SK-N-SH treated with all-trans-retinoic acid at 6 μM for 48 hours (cell line): ENCODE measurements at regions not wholly inside any gene's neighbourhood (a gene's known extent, or its start where the extent isn't known, plus 50 kb on each side); places are given as distances from the start of the nearest gene placed in this dataset.

Experiments
- ATAC-seq: fragments of 200-7000 bp; cut with Tn5 transposase; 3 replicates; pipeline ENCODE4 v1.9.1; 2020; ENCODE audit warnings: mild to moderate bottlenecking, moderate library complexity
- ARNTL ChIP-seq: fragments of 450-650 bp; formaldehyde crosslinking; IDR thresholded peaks from 2 replicates; pipeline ENCODE4 v1.5.0; 2020; ENCODE audit warnings: low read depth, mild to moderate bottlenecking, moderate library complexity, borderline replicate concordance
- BACH2 ChIP-seq: fragments of 250-450 bp; sonication (Bioruptor Pico); IDR thresholded peaks from 2 replicates; pipeline ENCODE4 v1.9.0; 2021; ENCODE audit warnings: mild to moderate bottlenecking, borderline replicate concordance
- CSDC2 ChIP-seq: fragments of 250-450 bp; sonication (Bioruptor Pico); IDR thresholded peaks from 2 replicates; pipeline ENCODE4 v1.5.0; 2020; ENCODE audit warnings: mild to moderate bottlenecking, moderate library complexity
- CSRNP3 ChIP-seq: fragments of 250-450 bp; sonication (Bioruptor Pico); IDR thresholded peaks from 2 replicates; pipeline ENCODE4 v1.5.1; 2021; ENCODE audit warnings: mild to moderate bottlenecking, moderate library complexity
- ESRRG ChIP-seq: fragments of 250-450 bp; sonication (Bioruptor Pico); IDR thresholded peaks from 2 replicates; pipeline ENCODE4 v1.6.1; 2021; ENCODE audit warnings: mild to moderate bottlenecking
- GLIS3 ChIP-seq: fragments of 250-450 bp; sonication (Bioruptor Pico); IDR thresholded peaks from 2 replicates; pipeline ENCODE4 v1.5.0; 2020; ENCODE audit warnings: mild to moderate bottlenecking, moderate library complexity
- ISL1 ChIP-seq: fragments of 250-450 bp; sonication (Bioruptor Pico); IDR thresholded peaks from 2 replicates; pipeline ENCODE4 v2.1.2; 2022; ENCODE audit warnings: mild to moderate bottlenecking, moderate library complexity
- OSR1 ChIP-seq: fragments of 250-450 bp; sonication (Bioruptor Pico); IDR thresholded peaks from 2 replicates; pipeline ENCODE4 v1.8.0; 2022; ENCODE audit warnings: moderate library complexity, mild to moderate bottlenecking, inconsistent platforms
- PPARA ChIP-seq: fragments of 250-450 bp; sonication (Bioruptor Pico); IDR thresholded peaks from 2 replicates; pipeline ENCODE4 v1.5.0; 2020; ENCODE audit warnings: mild to moderate bottlenecking, borderline replicate concordance
- RARB ChIP-seq: fragments of 250-450 bp; sonication (Bioruptor Pico); IDR thresholded peaks from 2 replicates; pipeline ENCODE4 v1.8.0; 2021; ENCODE audit warnings: mild to moderate bottlenecking, moderate library complexity
- SNAI2 ChIP-seq: fragments of 250-450 bp; sonication (Bioruptor Pico); IDR thresholded peaks from 2 replicates; pipeline ENCODE4 v1.5.0; 2020; ENCODE audit warnings: mild to moderate bottlenecking, moderate library complexity
- TCF4 ChIP-seq: fragments of 250-450 bp; sonication (Bioruptor Pico); IDR thresholded peaks from 2 replicates; pipeline ENCODE4 v1.8.0; 2021; ENCODE audit warnings: mild to moderate bottlenecking, moderate library complexity, borderline replicate concordance
- TOX ChIP-seq: fragments of 250-450 bp; sonication (Bioruptor Pico); IDR thresholded peaks from 2 replicates; pipeline ENCODE4 v1.8.0; 2021; ENCODE audit warnings: mild to moderate bottlenecking, moderate library complexity, borderline replicate concordance
- TSHZ2 ChIP-seq: fragments of 250-450 bp; sonication (Bioruptor Pico); IDR thresholded peaks from 2 replicates; pipeline ENCODE4 v1.5.0; 2020; ENCODE audit warnings: mild to moderate bottlenecking, moderate library complexity
- ZC3H10 ChIP-seq: fragments of 250-450 bp; sonication (Bioruptor Pico); IDR thresholded peaks from 2 replicates; pipeline ENCODE4 v1.5.1; 2021; ENCODE audit warnings: mild to moderate bottlenecking, moderate library complexity
- ZFP3 ChIP-seq: fragments of 250-450 bp; sonication (Bioruptor Pico); IDR thresholded peaks from 2 replicates; pipeline ENCODE4 v1.5.0; 2020; ENCODE audit warnings: mild to moderate bottlenecking, moderate library complexity
- ZFP30 ChIP-seq: fragments of 450-650 bp; formaldehyde crosslinking; IDR thresholded peaks from 2 replicates; pipeline ENCODE4 v1.5.0; 2022; ENCODE audit warnings: mild to moderate bottlenecking, moderate library complexity
- ZNF565 ChIP-seq: fragments of 450-650 bp; formaldehyde crosslinking; conservative IDR thresholded peaks from 2 replicates; pipeline ENCODE4 v1.5.0; 2020; ENCODE audit warnings: low read depth, mild to moderate bottlenecking, moderate library complexity
- ZNF70 ChIP-seq: fragments of 450-650 bp; formaldehyde crosslinking; IDR thresholded peaks from 2 replicates; pipeline ENCODE4 v1.5.0; 2020; ENCODE audit warnings: mild to moderate bottlenecking, moderate library complexity
- ZNF8 ChIP-seq: fragments of 450-650 bp; formaldehyde crosslinking; IDR thresholded peaks from 2 replicates; pipeline ENCODE4 v1.5.0; 2020; ENCODE audit warnings: mild to moderate bottlenecking, moderate library complexity
- TF ChIP-seq, protein P1 (sequence below): fragments of 250-450 bp; sonication (Bioruptor Pico); IDR thresholded peaks from 2 replicates; pipeline ENCODE4 v1.8.0; 2020; ENCODE audit warnings: mild to moderate bottlenecking, moderate library complexity, borderline replicate concordance
- TF ChIP-seq, protein P2 (sequence below): fragments of 250-450 bp; sonication (Bioruptor Pico); IDR thresholded peaks from 2 replicates; pipeline ENCODE4 v1.8.0; 2021; ENCODE audit warnings: low read depth, mild to moderate bottlenecking, moderate library complexity, borderline replicate concordance
- TF ChIP-seq, protein P3 (sequence below): fragments of 250-450 bp; sonication (Bioruptor Pico); IDR thresholded peaks from 2 replicates; pipeline ENCODE4 v1.5.1; 2020; ENCODE audit warnings: low read depth, mild to moderate bottlenecking, moderate library complexity

DNA sequence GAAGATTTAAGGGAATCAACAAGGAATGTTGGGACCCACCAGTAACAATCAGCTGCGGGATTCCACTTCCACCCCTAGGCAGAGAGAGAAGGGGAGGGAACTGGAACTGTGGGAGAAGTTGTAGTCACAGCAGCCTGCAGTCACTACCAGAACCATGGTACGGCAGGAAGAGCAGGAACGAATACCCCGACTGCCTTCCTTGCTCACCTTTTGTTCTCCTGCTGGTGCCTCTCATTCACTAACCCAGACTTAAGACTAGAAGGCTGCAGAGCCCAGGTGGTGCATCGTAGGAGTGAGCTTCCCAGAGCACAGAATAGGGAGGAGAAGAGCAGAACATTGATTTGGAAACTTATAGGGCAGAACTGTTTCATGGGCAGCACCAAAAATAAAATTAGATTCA is 154.2 kb downstream of the DYRK2 start:
- no peak for ATAC-seq
- TF ChIP-seq TSHZ2 (CRISPR knock-in tag) (no peak), ZFP30 (no peak), ZNF8 (no peak), GLIS3 (CRISPR knock-in tag) (no peak), CSDC2 (CRISPR knock-in tag) (no peak), TOX (no peak), ZC3H10 (CRISPR knock-in tag) (no peak), PPARA (CRISPR knock-in tag) (no peak), ZFP3 (CRISPR knock-in tag) (no peak), ESRRG (no peak), ISL1 (CRISPR knock-in tag) (no peak), SNAI2 (CRISPR knock-in tag) (no peak), TCF4 (CRISPR knock-in tag) (no peak), CSRNP3 (no peak), ZNF565 (no peak), BACH2 (CRISPR knock-in tag) (no peak), ZNF70 (no peak), ARNTL (no peak)
- TF ChIP-seq, protein P1, sequence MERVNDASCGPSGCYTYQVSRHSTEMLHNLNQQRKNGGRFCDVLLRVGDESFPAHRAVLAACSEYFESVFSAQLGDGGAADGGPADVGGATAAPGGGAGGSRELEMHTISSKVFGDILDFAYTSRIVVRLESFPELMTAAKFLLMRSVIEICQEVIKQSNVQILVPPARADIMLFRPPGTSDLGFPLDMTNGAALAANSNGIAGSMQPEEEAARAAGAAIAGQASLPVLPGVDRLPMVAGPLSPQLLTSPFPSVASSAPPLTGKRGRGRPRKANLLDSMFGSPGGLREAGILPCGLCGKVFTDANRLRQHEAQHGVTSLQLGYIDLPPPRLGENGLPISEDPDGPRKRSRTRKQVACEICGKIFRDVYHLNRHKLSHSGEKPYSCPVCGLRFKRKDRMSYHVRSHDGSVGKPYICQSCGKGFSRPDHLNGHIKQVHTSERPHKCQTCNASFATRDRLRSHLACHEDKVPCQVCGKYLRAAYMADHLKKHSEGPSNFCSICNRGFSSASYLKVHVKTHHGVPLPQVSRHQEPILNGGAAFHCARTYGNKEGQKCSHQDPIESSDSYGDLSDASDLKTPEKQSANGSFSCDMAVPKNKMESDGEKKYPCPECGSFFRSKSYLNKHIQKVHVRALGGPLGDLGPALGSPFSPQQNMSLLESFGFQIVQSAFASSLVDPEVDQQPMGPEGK: no peak
- TF ChIP-seq, protein P2, sequence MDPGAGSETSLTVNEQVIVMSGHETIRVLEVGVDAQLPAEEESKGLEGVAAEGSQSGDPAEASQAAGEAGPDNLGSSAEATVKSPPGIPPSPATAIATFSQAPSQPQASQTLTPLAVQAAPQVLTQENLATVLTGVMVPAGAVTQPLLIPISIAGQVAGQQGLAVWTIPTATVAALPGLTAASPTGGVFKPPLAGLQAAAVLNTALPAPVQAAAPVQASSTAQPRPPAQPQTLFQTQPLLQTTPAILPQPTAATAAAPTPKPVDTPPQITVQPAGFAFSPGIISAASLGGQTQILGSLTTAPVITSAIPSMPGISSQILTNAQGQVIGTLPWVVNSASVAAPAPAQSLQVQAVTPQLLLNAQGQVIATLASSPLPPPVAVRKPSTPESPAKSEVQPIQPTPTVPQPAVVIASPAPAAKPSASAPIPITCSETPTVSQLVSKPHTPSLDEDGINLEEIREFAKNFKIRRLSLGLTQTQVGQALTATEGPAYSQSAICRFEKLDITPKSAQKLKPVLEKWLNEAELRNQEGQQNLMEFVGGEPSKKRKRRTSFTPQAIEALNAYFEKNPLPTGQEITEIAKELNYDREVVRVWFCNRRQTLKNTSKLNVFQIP (CRISPR knock-in tag): no peak

DNA sequence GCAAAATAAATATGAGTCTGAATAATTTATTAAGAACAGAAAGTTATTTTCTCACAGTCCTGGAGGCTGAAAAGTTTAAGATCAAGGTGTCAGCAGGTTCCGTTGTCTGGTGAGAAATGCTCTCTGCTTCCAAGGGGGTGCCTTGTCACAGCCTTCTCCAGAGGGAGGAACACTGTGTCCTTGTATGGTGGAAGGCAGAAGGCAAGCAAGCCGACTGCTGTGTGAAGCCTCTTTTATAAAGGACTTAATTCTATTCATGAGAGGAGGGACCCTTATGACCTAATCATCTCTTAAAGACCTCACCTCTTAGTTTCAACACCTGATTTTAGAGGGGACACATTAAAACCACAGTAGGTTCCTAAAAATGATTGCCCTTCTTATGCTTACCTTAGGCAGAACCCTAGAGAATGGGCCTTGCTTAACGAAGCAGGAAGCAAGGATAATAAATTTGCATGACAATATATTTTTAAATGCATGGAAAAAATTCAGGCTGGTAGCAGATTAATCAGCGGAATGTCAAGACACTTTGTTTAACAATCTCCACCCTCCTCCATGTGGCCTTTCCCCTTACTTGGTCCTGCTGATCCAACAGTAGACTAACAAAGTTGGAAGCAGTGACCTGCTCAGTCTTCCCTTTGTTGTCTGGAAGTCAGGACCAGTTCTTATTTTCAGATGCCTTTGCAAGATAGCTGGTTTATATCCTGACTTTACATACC is 154.9 kb downstream of the DYRK2 start:
- TF ChIP-seq ZFP30 (no peak), ZFP3 (CRISPR knock-in tag) (no peak), OSR1 (CRISPR knock-in tag) (no peak), TCF4 (CRISPR knock-in tag) (no peak), ESRRG (no peak), ISL1 (CRISPR knock-in tag) (no peak)
- ATAC-seq: no peak

- no peak for ATAC-seq
- TF ChIP-seq, protein P2 (CRISPR knock-in tag): no peak
- TF ChIP-seq ZNF8: no peak
- TF ChIP-seq ZNF70: no peak
- no peak for TF ChIP-seq SNAI2 (CRISPR knock-in tag)
- TF ChIP-seq RARB: no peak
- no peak for TF ChIP-seq ISL1 (CRISPR knock-in tag)
- no peak for TF ChIP-seq ZFP3 (CRISPR knock-in tag)
- TF ChIP-seq PPARA (CRISPR knock-in tag): no peak
- TF ChIP-seq TSHZ2 (CRISPR knock-in tag): no peak
- TF ChIP-seq ZNF565: no peak
- TF ChIP-seq, protein P3, sequence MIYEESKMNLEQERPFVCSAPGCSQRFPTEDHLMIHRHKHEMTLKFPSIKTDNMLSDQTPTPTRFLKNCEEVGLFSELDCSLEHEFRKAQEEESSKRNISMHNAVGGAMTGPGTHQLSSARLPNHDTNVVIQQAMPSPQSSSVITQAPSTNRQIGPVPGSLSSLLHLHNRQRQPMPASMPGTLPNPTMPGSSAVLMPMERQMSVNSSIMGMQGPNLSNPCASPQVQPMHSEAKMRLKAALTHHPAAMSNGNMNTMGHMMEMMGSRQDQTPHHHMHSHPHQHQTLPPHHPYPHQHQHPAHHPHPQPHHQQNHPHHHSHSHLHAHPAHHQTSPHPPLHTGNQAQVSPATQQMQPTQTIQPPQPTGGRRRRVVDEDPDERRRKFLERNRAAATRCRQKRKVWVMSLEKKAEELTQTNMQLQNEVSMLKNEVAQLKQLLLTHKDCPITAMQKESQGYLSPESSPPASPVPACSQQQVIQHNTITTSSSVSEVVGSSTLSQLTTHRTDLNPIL (CRISPR knock-in tag): no peak
- TF ChIP-seq TOX: no peak
- TF ChIP-seq ARNTL: no peak
- no peak for TF ChIP-seq BACH2 (CRISPR knock-in tag)
- TF ChIP-seq GLIS3 (CRISPR knock-in tag): no peak
Measured at GRCh38 chr12:67804168-67804567, 155.6 kb downstream of the DYRK2 start.
